Activated T-cell treated with anti-CD3 and anti-CD28 coated beads, Interleukin-2, amount 50 U/mL, for 4 hours (primary cell): ENCODE measurements at regions not wholly inside any gene's neighbourhood (a gene's known extent, or its start where the extent isn't known, plus 50 kb on each side); places are given as distances from the start of the nearest gene placed in this dataset.

Experiments
- ATAC-seq, 2 donors: fragments of 200-7000 bp; cut with Tn5 transposase; one replicate each; pipeline ENCODE4 v1.10.0; 2021
- DNase-seq: peaks from one replicate; pipeline ENCODE4 v3.0.0-alpha.2; 2020
- H3K27me3 Mint-ChIP-seq: one replicate; pipeline ENCODE4 v1.8.0; 2021; ENCODE audit warnings: low read depth, mixed read lengths
- H3K36me3 Mint-ChIP-seq: one replicate; pipeline ENCODE4 v1.8.0; 2022; ENCODE audit warnings: mixed read lengths; ENCODE audit not compliant: insufficient read depth
- H3K4me1 Mint-ChIP-seq: one replicate; pipeline ENCODE4 v1.8.0; 2021; ENCODE audit warnings: low read depth, mixed read lengths
- H3K4me3 Mint-ChIP-seq: one replicate; pipeline ENCODE4 v1.8.0; 2021; ENCODE audit warnings: mild to moderate bottlenecking, moderate library complexity, mixed read lengths
- H3K9me3 Mint-ChIP-seq: one replicate; pipeline ENCODE4 v1.8.0; 2021; ENCODE audit warnings: mixed read lengths

- DNase-seq (no peak), ATAC-seq (no peak)
- peaks cover 8% of the 10 kb centered on the region for H3K4me1 Mint-ChIP-seq
- H3K27me3 Mint-ChIP-seq = peaks cover 38% of the 10 kb centered on the region
- H3K36me3 Mint-ChIP-seq = no peaks in the 10 kb centered on the region
- H3K4me3 Mint-ChIP-seq = no peak overlapping the region
- H3K9me3 Mint-ChIP-seq = peaks cover 6% of the 10 kb centered on the region
Measured at GRCh38 chr1:167165948-167166689, 54.6 kb upstream of the POU2F1 start.

- no peaks in the 10 kb centered on the region for H3K36me3 Mint-ChIP-seq
- H3K4me1 Mint-ChIP-seq = peaks cover 8% of the 10 kb centered on the region
- H3K9me3 Mint-ChIP-seq = peaks cover 6% of the 10 kb centered on the region
- ATAC-seq (no peak), DNase-seq (no peak)
- peaks cover 39% of the 10 kb centered on the region for H3K27me3 Mint-ChIP-seq
- no peak overlapping the region for H3K4me3 Mint-ChIP-seq
Measured at GRCh38 chr1:167166690-167167075, 54.0 kb upstream of the POU2F1 start.

- Mint-ChIP-seq H3K27me3 (peaks cover 41% of the 10 kb centered on the region), H3K36me3 (no peaks in the 10 kb centered on the region), H3K4me3 (no peak overlapping the region), H3K9me3 (peaks cover 6% of the 10 kb centered on the region), H3K4me1 (peaks cover 3% of the 10 kb centered on the region)
- no peak for ATAC-seq
- no peak for DNase-seq
Measured at GRCh38 chr1:167168424-167168823, 52.3 kb upstream of the POU2F1 start.

- H3K27me3 Mint-ChIP-seq = peaks cover 39% of the 10 kb centered on the region
- no peaks in the 10 kb centered on the region for H3K4me1 Mint-ChIP-seq
- H3K36me3 Mint-ChIP-seq = no peaks in the 10 kb centered on the region
- peaks cover 6% of the 10 kb centered on the region for H3K9me3 Mint-ChIP-seq
- ATAC-seq (no peak), DNase-seq (no peak)
- H3K4me3 Mint-ChIP-seq = no peak overlapping the region
Measured at GRCh38 chr1:167169642-167170041, 51.0 kb upstream of the POU2F1 start.
